ENCODE measurements at regions not wholly inside any gene's neighbourhood (a gene's known extent, or its start where the extent isn't known, plus 50 kb on each side); places are given as distances from the start of the nearest gene placed in this dataset.

- DNase-seq: no peak
- Histone ChIP-seq H3K36me3 (no peaks in the 10 kb centered on the region), H3K27ac (no peak overlapping the region), H3K4me3 (no peak overlapping the region), H3K4me1 (no peaks in the 10 kb centered on the region), H3K9me3 (no peaks in the 10 kb centered on the region), H3K27me3 (no peaks in the 10 kb centered on the region)
- TF ChIP-seq POLR2A (IDR thresholded peaks at IDR 0.05): no peak
- intact Hi-C loops (cut with DNase I): no loop called here
- no peak for ATAC-seq
These were observed 186.6 kb upstream of the SPAG17 start for GRCh38 chr1:118371612-118372011.

- no peaks in the 10 kb centered on the region for H3K9me3 ChIP-seq
- H3K27me3 ChIP-seq: no peaks in the 10 kb centered on the region
These were observed 185.8 kb upstream of the SPAG17 start for GRCh38 chr1:118370861-118371260.

GRCh38 chr1:118366286-118366685 is 181.3 kb upstream of the SPAG17 start:
- Histone ChIP-seq H3K27me3 (no peaks in the 10 kb centered on the region), H3K4me3 (no peak overlapping the region), H3K4me1 (no peaks in the 10 kb centered on the region), H3K9me3 (peaks cover 0 to 5% (median 0%) of the 10 kb centered on the region in 4 donors), H3K27ac (no peak overlapping the region), H3K36me3 (no peaks in the 10 kb centered on the region)
- ATAC-seq: no peak
- intact Hi-C loops (cut with DNase I): no loop called here
- no peak for DNase-seq
- WGBS (ENCODE audit: insufficient coverage, low coverage, low lambda C conversion rate, missing lambda C conversion rate): 0% methylated on average over 1 of the region's 1 CpG
- no peak for TF ChIP-seq CTCF (IDR thresholded peaks at IDR 0.05)
- no peak for TF ChIP-seq POLR2A (IDR thresholded peaks at IDR 0.05)

More at GRCh38 chr1:118370861-118371260, 185.8 kb upstream of the SPAG17 start:
- Histone ChIP-seq H3K36me3 (no peaks in the 10 kb centered on the region), H3K4me1 (no peaks in the 10 kb centered on the region), H3K4me3 (no peak overlapping the region), H3K27ac (no peak overlapping the region)
- TF ChIP-seq POLR2A (IDR thresholded peaks at IDR 0.05) (no peak), CTCF (IDR thresholded peaks at IDR 0.05) (no peak)
- no peak for ATAC-seq
- intact Hi-C loops (cut with DNase I): no loop called here
- DNase-seq: no peak

- Histone ChIP-seq H3K27ac (no peak overlapping the region), H3K9me3 (peaks cover 0 to 5% (median 0%) of the 10 kb centered on the region in 4 donors), H3K36me3 (no peaks in the 10 kb centered on the region), H3K4me3 (no peak overlapping the region), H3K27me3 (no peaks in the 10 kb centered on the region), H3K4me1 (no peaks in the 10 kb centered on the region)
- ATAC-seq (no peak), DNase-seq (no peak)
- intact Hi-C loops (cut with DNase I): no loop called here
- TF ChIP-seq CTCF (IDR thresholded peaks at IDR 0.05) (no peak), POLR2A (IDR thresholded peaks at IDR 0.05) (no peak)
- WGBS (ENCODE audit: insufficient coverage, low coverage, low lambda C conversion rate, missing lambda C conversion rate): 67% methylated on average over 1 of the region's 1 CpG
These were observed 179.9 kb upstream of the SPAG17 start for GRCh38 chr1:118364882-118365281.

DNA sequence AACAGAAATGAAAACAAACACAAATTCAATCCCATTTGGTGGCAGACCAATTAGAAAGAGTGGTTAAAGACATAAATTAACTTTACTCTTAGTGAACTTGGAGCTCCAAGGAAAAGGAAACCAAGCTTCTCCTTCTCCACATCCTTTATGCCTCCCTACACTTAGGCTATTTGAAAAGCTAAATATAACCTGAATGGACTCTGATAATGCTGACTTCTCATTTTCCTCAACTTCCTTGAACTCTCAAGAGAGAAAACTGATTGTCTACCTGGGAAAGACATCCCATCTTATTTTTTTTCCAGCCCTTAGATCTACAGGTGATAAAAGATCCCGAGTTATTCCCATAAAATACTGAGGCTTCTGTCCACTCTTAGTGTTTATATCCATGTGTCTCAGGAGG is 178.4 kb upstream of the SPAG17 start:
- DNase-seq: no peak
- peaks cover 0 to 5% (median 0%) of the 10 kb centered on the region in 4 donors for H3K9me3 ChIP-seq
- no peaks in the 10 kb centered on the region for H3K27me3 ChIP-seq
- TF ChIP-seq CTCF (IDR thresholded peaks at IDR 0.05) (no peak), POLR2A (IDR thresholded peaks at IDR 0.05) (no peak)
- ATAC-seq: no peak
- 57% methylated on average over 1 of the region's 1 CpG for WGBS (ENCODE audit: insufficient coverage, low coverage, low lambda C conversion rate, missing lambda C conversion rate)
- no peak overlapping the region for H3K4me3 ChIP-seq
- intact Hi-C loops (cut with DNase I): no loop called here
- no peak overlapping the region for H3K27ac ChIP-seq
- no peaks in the 10 kb centered on the region for H3K36me3 ChIP-seq
- H3K4me1 ChIP-seq: no peaks in the 10 kb centered on the region
